ENCODE measurements at regions not wholly inside any gene's neighbourhood (a gene's known extent, or its start where the extent isn't known, plus 50 kb on each side); places are given as distances from the start of the nearest gene placed in this dataset.

- DNase-seq (no peak), ATAC-seq (replicated peaks) (no peak)
- H3K27ac Mint-ChIP-seq = no peak overlapping the region
- H3K4me1 Mint-ChIP-seq = no peaks in the 10 kb centered on the region
- no peak overlapping the region for H3K4me3 Mint-ChIP-seq
- H3K36me3 Mint-ChIP-seq = peaks cover 8 to 12% of the 10 kb centered on the region in 2 donors
- peaks cover 28 to 34% of the 10 kb centered on the region in 2 donors for H3K27me3 Mint-ChIP-seq
- H3K9me3 Mint-ChIP-seq = peaks cover 17 to 21% of the 10 kb centered on the region in 2 donors
These were observed 130.4 kb downstream of the ESM1 start for GRCh38 chr5:54854883-54855581.

DNA sequence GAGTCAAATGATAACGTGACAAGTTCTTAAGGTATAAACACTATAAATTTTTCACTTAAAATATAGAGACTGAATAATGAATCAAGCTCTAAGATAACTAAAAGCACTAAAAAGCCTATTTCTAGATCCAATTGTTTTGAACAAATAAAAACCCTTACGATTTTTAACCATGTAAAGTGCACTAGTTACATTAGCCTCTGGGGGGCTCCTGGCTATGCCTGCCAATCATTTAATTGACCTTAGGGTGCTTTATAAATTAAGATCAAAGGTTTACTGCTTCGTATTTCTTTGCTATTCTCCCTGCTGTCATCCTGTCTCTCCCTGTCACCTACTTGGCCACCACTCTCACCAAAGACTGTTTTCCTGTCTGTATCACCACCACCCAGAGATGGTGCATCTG lies 133.4 kb downstream of the ESM1 start:
- no peaks in the 10 kb centered on the region for H3K4me1 Mint-ChIP-seq
- peaks cover 2 to 3% of the 10 kb centered on the region in 2 donors for H3K9me3 Mint-ChIP-seq
- H3K27me3 Mint-ChIP-seq = peaks cover 14 to 18% of the 10 kb centered on the region in 2 donors
- no peak for DNase-seq
- no peak overlapping the region for H3K4me3 Mint-ChIP-seq
- no peak overlapping the region for H3K27ac Mint-ChIP-seq
- H3K36me3 Mint-ChIP-seq = peaks cover 0 to 3% of the 10 kb centered on the region in 2 donors
- ATAC-seq (replicated peaks) = no peak

- H3K36me3 Mint-ChIP-seq = peaks cover 0 to 1% of the 10 kb centered on the region in 2 donors
- ATAC-seq (replicated peaks) = no peak
- H3K4me3 Mint-ChIP-seq = no peak overlapping the region
- H3K27ac Mint-ChIP-seq = no peak overlapping the region
- no peak for DNase-seq
- H3K27me3 Mint-ChIP-seq = peaks cover 11 to 15% of the 10 kb centered on the region in 2 donors
- no peaks in the 10 kb centered on the region for H3K4me1 Mint-ChIP-seq
- H3K9me3 Mint-ChIP-seq = peaks cover 0 to 2% of the 10 kb centered on the region in 2 donors
These were observed 133.9 kb downstream of the ESM1 start for GRCh38 chr5:54851449-54851848.

GRCh38 chr5:54848581-54848980 lies 136.8 kb downstream of the ESM1 start:
- ATAC-seq (replicated peaks) (no peak), DNase-seq (no peak)
- H3K36me3 Mint-ChIP-seq = no peaks in the 10 kb centered on the region
- no peak overlapping the region for H3K27ac Mint-ChIP-seq
- H3K27me3 Mint-ChIP-seq = peaks cover 0 to 7% of the 10 kb centered on the region in 2 donors
- H3K4me3 Mint-ChIP-seq = no peak overlapping the region
- peaks cover 6 to 16% of the 10 kb centered on the region in 2 donors for H3K4me1 Mint-ChIP-seq
- H3K9me3 Mint-ChIP-seq = no peaks in the 10 kb centered on the region

GRCh38 chr5:54845567-54845941 lies 139.8 kb downstream of the ESM1 start:
- Mint-ChIP-seq H3K9me3 (no peaks in the 10 kb centered on the region), H3K36me3 (no peaks in the 10 kb centered on the region), H3K4me3 (no peak overlapping the region), H3K27ac (no peak overlapping the region), H3K4me1 (peaks cover 12 to 24% of the 10 kb centered on the region in 2 donors), H3K27me3 (peaks cover 0 to 7% of the 10 kb centered on the region in 2 donors)
- DNase-seq = no peak
- no peak for ATAC-seq (replicated peaks)

- Mint-ChIP-seq H3K36me3 (no peaks in the 10 kb centered on the region), H3K4me3 (peak overlapping the region; percentile 64 to 66), H3K9me3 (no peaks in the 10 kb centered on the region), H3K27me3 (peaks cover 0 to 4% of the 10 kb centered on the region in 2 donors), H3K4me1 (peaks cover 12 to 29% of the 10 kb centered on the region in 2 donors), H3K27ac (peak overlapping the region; percentile 81)
- ATAC-seq (replicated peaks) (peak; percentile 54 to 61), DNase-seq (no peak)
These were observed 140.4 kb downstream of the ESM1 start for GRCh38 chr5:54844905-54845566.

DNA sequence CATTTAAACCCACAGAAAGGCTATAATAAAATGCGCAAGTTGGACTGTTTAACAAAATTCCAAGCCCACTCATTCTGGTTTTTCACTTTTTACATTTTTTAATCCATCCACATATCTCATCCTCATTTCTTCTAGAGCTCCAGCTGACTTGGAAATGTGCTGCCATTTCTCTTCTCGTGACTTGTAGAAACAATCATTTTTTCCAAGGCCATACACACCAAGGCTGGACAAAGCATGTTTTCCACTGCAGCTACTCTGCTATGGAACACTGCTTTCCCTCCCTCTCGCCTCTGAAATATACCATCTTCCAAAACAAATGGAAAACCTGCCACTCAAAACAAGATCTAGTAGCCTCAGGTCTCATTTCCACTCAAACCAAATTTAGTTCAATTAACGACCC lies 141.1 kb downstream of the ESM1 start:
- no peak overlapping the region for H3K4me3 Mint-ChIP-seq
- H3K27me3 Mint-ChIP-seq = peaks cover 0 to 4% of the 10 kb centered on the region in 2 donors
- H3K27ac Mint-ChIP-seq = no peak overlapping the region
- DNase-seq (no peak), ATAC-seq (replicated peaks) (no peak)
- H3K4me1 Mint-ChIP-seq = peaks cover 13 to 31% of the 10 kb centered on the region in 2 donors
- no peaks in the 10 kb centered on the region for H3K36me3 Mint-ChIP-seq
- no peaks in the 10 kb centered on the region for H3K9me3 Mint-ChIP-seq

GRCh38 chr5:54841481-54841880 lies 143.9 kb downstream of the ESM1 start:
- no peak for ATAC-seq (replicated peaks)
- Mint-ChIP-seq H3K4me3 (no peak overlapping the region), H3K27me3 (no peaks in the 10 kb centered on the region), H3K27ac (no peak overlapping the region), H3K36me3 (no peaks in the 10 kb centered on the region), H3K4me1 (peaks cover 17 to 40% of the 10 kb centered on the region in 2 donors), H3K9me3 (no peaks in the 10 kb centered on the region)
- no peak for DNase-seq

DNA sequence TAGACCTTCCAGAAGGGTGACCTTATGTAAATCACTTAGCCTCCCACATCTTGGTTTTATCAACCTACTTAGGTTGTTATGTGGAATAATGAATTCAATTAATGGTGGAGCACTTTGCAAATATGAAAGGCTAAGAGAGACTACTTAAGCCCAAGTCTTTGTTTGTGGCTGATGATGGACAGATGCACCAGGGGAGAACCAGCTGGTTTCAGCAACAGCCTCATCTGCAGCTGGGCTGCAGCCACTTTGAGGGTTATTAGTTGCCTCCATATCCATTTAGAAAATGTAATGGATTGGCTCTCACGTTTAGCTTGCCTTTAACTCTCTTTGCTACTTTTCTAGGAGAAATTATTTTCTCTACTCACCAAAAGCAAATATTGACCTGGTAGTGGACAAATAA lies 146.6 kb downstream of the ESM1 start:
- H3K27ac Mint-ChIP-seq = no peak overlapping the region
- H3K4me1 Mint-ChIP-seq = peaks cover 21 to 35% of the 10 kb centered on the region in 2 donors
- no peaks in the 10 kb centered on the region for H3K36me3 Mint-ChIP-seq
- H3K4me3 Mint-ChIP-seq = no peak overlapping the region
- no peak for DNase-seq
- no peaks in the 10 kb centered on the region for H3K27me3 Mint-ChIP-seq
- no peaks in the 10 kb centered on the region for H3K9me3 Mint-ChIP-seq
- no peak for ATAC-seq (replicated peaks)

DNA sequence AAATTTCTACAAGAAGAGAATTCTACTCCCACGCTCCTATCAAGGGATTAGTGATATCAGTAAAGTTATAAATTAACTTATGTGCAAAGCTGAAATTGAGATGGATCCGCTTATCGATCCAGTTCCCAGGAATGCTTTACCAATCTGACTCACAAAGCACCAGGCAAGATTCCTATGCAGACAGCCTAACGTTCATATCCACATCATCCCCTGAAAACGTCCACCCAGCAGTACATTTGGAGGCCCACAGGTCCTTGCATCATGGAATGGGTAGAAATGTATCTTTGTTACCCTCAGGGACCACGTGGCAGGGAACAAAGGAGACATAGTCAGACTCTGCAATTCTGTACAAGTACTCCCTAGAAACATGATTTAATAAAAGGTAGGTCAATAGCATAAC lies 147.4 kb downstream of the ESM1 start:
- Mint-ChIP-seq H3K4me1 (peaks cover 27 to 44% of the 10 kb centered on the region in 2 donors), H3K36me3 (peaks cover 0 to 3% of the 10 kb centered on the region in 2 donors), H3K4me3 (no peak overlapping the region), H3K27ac (no peak overlapping the region), H3K27me3 (no peaks in the 10 kb centered on the region), H3K9me3 (no peaks in the 10 kb centered on the region)
- ATAC-seq (replicated peaks) = no peak
- no peak for DNase-seq

DNA sequence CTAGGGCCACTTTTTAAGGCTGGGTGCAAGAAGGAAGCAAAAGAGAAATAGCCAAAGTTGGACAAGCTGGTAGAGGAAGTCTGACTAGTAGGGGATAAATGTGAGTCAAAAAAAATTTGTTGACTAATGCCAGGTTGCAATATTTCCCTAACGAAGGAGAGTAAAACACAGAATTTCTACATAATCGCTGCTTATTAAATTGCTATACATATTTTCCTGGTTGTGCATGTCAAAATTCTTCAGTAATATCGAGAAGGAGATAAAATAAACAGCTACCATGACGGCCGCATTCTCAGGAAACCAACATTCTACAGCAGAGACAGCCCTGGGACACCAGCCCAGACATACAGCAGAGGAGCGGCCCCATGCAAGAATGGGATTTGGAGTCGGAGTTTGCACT lies 148.3 kb downstream of the ESM1 start:
- no peak for ATAC-seq (replicated peaks)
- Mint-ChIP-seq H3K27me3 (no peaks in the 10 kb centered on the region), H3K9me3 (no peaks in the 10 kb centered on the region), H3K4me1 (peaks cover 28 to 48% of the 10 kb centered on the region in 2 donors), H3K36me3 (peaks cover 0 to 3% of the 10 kb centered on the region in 2 donors), H3K4me3 (no peak overlapping the region), H3K27ac (no peak overlapping the region)
- DNase-seq = no peak

- DNase-seq (no peak), ATAC-seq (replicated peaks) (no peak)
- no peak overlapping the region for H3K4me3 Mint-ChIP-seq
- H3K27me3 Mint-ChIP-seq = no peaks in the 10 kb centered on the region
- no peak overlapping the region for H3K27ac Mint-ChIP-seq
- no peaks in the 10 kb centered on the region for H3K9me3 Mint-ChIP-seq
- H3K36me3 Mint-ChIP-seq = peaks cover 0 to 3% of the 10 kb centered on the region in 2 donors
- H3K4me1 Mint-ChIP-seq = peaks cover 29 to 47% of the 10 kb centered on the region in 2 donors
These were observed 149.7 kb downstream of the ESM1 start for GRCh38 chr5:54835647-54836046.

DNA sequence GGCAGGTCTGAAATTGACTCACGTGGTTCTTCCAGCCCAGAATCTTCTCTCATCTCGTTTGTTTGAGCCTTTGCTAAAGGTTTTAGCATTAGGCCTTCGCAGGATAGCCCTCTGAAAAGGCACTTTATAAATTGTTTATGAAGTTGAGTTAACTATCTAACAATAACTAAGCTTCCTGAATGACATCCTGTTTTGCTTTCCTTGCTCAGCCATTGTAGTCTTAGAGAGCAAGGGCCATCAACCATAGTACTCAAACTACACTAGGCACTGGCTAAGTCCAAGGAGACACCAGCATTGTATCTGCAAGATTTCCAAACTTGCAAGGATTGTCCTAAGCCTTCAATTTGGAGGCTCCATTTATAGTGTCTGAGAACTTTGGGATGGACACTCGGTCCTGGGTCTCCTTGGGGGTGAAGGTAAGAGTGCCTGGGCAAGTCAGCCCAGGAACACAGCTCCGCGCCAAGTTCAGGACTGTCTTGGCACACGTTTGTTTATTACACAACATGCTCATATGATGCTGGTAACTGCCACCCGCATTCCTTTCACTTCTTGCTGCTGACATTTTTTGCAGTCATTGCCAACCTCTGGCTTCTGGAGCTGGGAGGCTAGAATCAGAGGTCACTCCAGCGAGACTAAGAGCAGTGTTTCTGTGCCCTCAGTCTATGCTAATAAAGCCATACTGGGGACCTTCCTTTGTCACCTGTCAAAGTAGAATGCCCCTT lies 151.1 kb downstream of the ESM1 start:
- H3K27me3 Mint-ChIP-seq = no peaks in the 10 kb centered on the region
- H3K4me1 Mint-ChIP-seq = peaks cover 27 to 40% of the 10 kb centered on the region in 2 donors
- peak overlapping the region; percentile 86 for H3K27ac Mint-ChIP-seq
- H3K9me3 Mint-ChIP-seq = no peaks in the 10 kb centered on the region
- H3K36me3 Mint-ChIP-seq = peaks cover 0 to 3% of the 10 kb centered on the region in 2 donors
- no peak overlapping the region for H3K4me3 Mint-ChIP-seq
- ATAC-seq (replicated peaks) (no peak), DNase-seq (no peak)

GRCh38 chr5:54833590-54833989 lies 151.8 kb downstream of the ESM1 start:
- Mint-ChIP-seq H3K27ac (peak overlapping the region; percentile 93), H3K27me3 (no peaks in the 10 kb centered on the region), H3K9me3 (no peaks in the 10 kb centered on the region), H3K4me1 (peaks cover 27 to 44% of the 10 kb centered on the region in 2 donors), H3K36me3 (peaks cover 0 to 3% of the 10 kb centered on the region in 2 donors), H3K4me3 (no peak overlapping the region)
- DNase-seq (no peak), ATAC-seq (replicated peaks) (no peak)
